ENCODE measurements at regions not wholly inside any gene's neighbourhood (a gene's known extent, or its start where the extent isn't known, plus 50 kb on each side); places are given as distances from the start of the nearest gene placed in this dataset.

DNA sequence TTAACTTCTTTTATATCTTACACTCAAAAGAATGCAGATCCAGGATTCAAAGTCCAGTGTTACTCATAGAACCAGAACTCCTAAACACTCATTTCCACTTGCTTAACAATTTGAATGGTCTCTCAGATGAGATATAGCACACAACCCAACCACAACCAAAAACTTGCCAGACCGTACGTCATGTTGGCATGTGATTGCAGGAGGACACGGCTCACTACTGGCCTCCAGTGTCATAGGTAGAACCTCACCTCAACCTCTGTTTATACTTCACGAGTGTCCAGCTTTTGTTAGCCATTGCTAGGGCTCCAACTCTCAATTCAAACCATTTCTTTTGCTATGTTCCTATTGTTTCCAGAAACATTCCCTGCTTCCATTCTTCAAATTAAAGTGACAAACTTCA is 58.5 kb upstream of the PDGFD start:
- H3K27me3 Mint-ChIP-seq (ENCODE audit: low read depth in 3 of 3), result peaks cover 0 to 4% (median 4%) of the 10 kb centered on the region in 3 donors
- WGBS (ENCODE audit: insufficient coverage), result 86% methylated on average over 4 of the region's 4 CpGs
- H3K4me2 ChIP-seq (replicated peaks; ENCODE audit: extremely low read depth, low read length, poor library complexity, severe bottlenecking), result no peak overlapping the region
- H3K9me3 ChIP-seq (replicated peaks in 1 of 2; ENCODE audit: control insufficient read depth in 1 of 2, insufficient read depth in 1 of 2, low read length in 2 of 2), result peaks cover 0 to 10% of the 10 kb centered on the region in 2 donors
- H3K27ac Mint-ChIP-seq, result no peak overlapping the region
- H3K79me2 ChIP-seq (ENCODE audit: insufficient read depth, low read length), result no peaks in the 10 kb centered on the region
- H3K9ac ChIP-seq (ENCODE audit: insufficient read depth, low read length, poor library complexity, severe bottlenecking), result no peak overlapping the region
- no peak for DNase-seq
- H3K36me3 ChIP-seq (replicated peaks in 1 of 2; ENCODE audit: control insufficient read depth in 1 of 2, insufficient read depth in 2 of 2, low read length in 2 of 2), result no peaks in the 10 kb centered on the region
- intact Hi-C loops (cut with micrococcal nuclease), result no loop called here
- no peaks in the 10 kb centered on the region for H3K4me1 Mint-ChIP-seq
- H3K36me3 Mint-ChIP-seq, result no peaks in the 10 kb centered on the region
- H3K4me3 ChIP-seq (replicated peaks in 1 of 3; ENCODE audit: low read depth in 2 of 3, low read length in 3 of 3), result no peak overlapping the region
- no peaks in the 10 kb centered on the region for H3K4me1 ChIP-seq (ENCODE audit: control insufficient read depth in 1 of 2, insufficient read depth in 2 of 2, low read length in 2 of 2)
- H3K4me3 Mint-ChIP-seq, result no peak overlapping the region
- TF ChIP-seq, protein P1, sequence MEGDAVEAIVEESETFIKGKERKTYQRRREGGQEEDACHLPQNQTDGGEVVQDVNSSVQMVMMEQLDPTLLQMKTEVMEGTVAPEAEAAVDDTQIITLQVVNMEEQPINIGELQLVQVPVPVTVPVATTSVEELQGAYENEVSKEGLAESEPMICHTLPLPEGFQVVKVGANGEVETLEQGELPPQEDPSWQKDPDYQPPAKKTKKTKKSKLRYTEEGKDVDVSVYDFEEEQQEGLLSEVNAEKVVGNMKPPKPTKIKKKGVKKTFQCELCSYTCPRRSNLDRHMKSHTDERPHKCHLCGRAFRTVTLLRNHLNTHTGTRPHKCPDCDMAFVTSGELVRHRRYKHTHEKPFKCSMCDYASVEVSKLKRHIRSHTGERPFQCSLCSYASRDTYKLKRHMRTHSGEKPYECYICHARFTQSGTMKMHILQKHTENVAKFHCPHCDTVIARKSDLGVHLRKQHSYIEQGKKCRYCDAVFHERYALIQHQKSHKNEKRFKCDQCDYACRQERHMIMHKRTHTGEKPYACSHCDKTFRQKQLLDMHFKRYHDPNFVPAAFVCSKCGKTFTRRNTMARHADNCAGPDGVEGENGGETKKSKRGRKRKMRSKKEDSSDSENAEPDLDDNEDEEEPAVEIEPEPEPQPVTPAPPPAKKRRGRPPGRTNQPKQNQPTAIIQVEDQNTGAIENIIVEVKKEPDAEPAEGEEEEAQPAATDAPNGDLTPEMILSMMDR (IDR thresholded peaks at IDR 0.05), result no peak
- no peak overlapping the region for H3K27ac ChIP-seq (ENCODE audit: low read depth in 1 of 2, low read length in 2 of 2)
- no peaks in the 10 kb centered on the region for H4K20me1 ChIP-seq (ENCODE audit: insufficient read depth, low read length)
- H3K9me3 Mint-ChIP-seq, result peaks cover 0 to 17% (median 12%) of the 10 kb centered on the region in 7 donors
- no peaks in the 10 kb centered on the region for H3K27me3 ChIP-seq (ENCODE audit: control insufficient read depth in 2 of 2, insufficient read depth in 2 of 2, low read length in 2 of 2)
- H2AFZ ChIP-seq (ENCODE audit: insufficient read depth, low read depth, low read length, poor library complexity, severe bottlenecking), result no peak overlapping the region

- H3K27me3 Mint-ChIP-seq (ENCODE audit: low read depth in 3 of 3), result peaks cover 0 to 6% (median 2%) of the 10 kb centered on the region in 3 donors
- no peaks in the 10 kb centered on the region for H3K4me1 Mint-ChIP-seq
- H3K36me3 ChIP-seq (replicated peaks in 1 of 2; ENCODE audit: control insufficient read depth in 1 of 2, insufficient read depth in 2 of 2, low read length in 2 of 2), result no peaks in the 10 kb centered on the region
- H3K4me2 ChIP-seq (replicated peaks; ENCODE audit: extremely low read depth, low read length, poor library complexity, severe bottlenecking), result no peak overlapping the region
- H3K27me3 ChIP-seq (ENCODE audit: control insufficient read depth in 2 of 2, insufficient read depth in 2 of 2, low read length in 2 of 2), result no peaks in the 10 kb centered on the region
- H2AFZ ChIP-seq (ENCODE audit: insufficient read depth, low read depth, low read length, poor library complexity, severe bottlenecking), result no peak overlapping the region
- no peak overlapping the region for H3K27ac Mint-ChIP-seq
- H3K9me3 ChIP-seq (replicated peaks in 1 of 2; ENCODE audit: control insufficient read depth in 1 of 2, insufficient read depth in 1 of 2, low read length in 2 of 2), result peaks cover 0 to 10% of the 10 kb centered on the region in 2 donors
- no peak overlapping the region for H3K4me3 Mint-ChIP-seq
- no peaks in the 10 kb centered on the region for H4K20me1 ChIP-seq (ENCODE audit: insufficient read depth, low read length)
- intact Hi-C loops (cut with micrococcal nuclease), result no loop called here
- H3K79me2 ChIP-seq (ENCODE audit: insufficient read depth, low read length), result no peaks in the 10 kb centered on the region
- H3K4me1 ChIP-seq (ENCODE audit: control insufficient read depth in 1 of 2, insufficient read depth in 2 of 2, low read length in 2 of 2), result no peaks in the 10 kb centered on the region
- TF ChIP-seq, protein P1 (IDR thresholded peaks at IDR 0.05), result no peak
- no peak overlapping the region for H3K4me3 ChIP-seq (replicated peaks in 1 of 3; ENCODE audit: low read depth in 2 of 3, low read length in 3 of 3)
- no peak overlapping the region for H3K27ac ChIP-seq (ENCODE audit: low read depth in 1 of 2, low read length in 2 of 2)
- H3K36me3 Mint-ChIP-seq, result no peaks in the 10 kb centered on the region
- H3K9me3 Mint-ChIP-seq, result peaks cover 0 to 17% (median 12%) of the 10 kb centered on the region in 7 donors
- no peak for DNase-seq
- no peak overlapping the region for H3K9ac ChIP-seq (ENCODE audit: insufficient read depth, low read length, poor library complexity, severe bottlenecking)
Observed at GRCh38 chr11:104221455-104221854, 57.5 kb upstream of the PDGFD start.

Data from CD14-positive monocyte (primary cell).